NCI-H1092 treated with DMSO at 0.1 percent for 48 hours (cell line): ENCODE measurements at regions not wholly inside any gene's neighbourhood (a gene's known extent, or its start where the extent isn't known, plus 50 kb on each side); places are given as distances from the start of the nearest gene placed in this dataset.
"Not testable (repeated sequence)": the region's sequence is repeated elsewhere in the genome, so short reads cannot be mapped to it uniquely, and the experiment has no call there.

Experiments used
- DNase-seq: peaks from one replicate; lab custom pipeline; 2025; lab: John Stamatoyannopoulos, UW

DNA sequence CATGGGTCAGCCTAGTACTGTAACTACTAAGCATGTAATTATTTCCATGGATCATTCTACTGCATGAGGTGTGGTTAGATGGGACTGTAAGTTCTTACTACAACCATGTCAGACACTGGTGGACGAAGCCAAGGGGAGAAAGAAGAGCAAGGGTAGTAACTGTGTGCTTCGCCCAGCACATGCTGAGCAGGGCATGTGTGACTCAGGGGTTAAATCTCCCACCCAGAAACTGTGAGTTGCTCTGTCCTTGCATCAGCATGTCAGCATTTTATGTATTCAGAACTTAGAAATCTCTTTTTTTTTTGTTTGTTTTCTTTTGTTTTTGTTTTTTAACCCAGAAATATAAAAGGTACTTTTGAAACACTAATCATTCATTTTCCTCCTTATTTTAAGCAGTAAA is 436.6 kb upstream of the KLF12 start:
- DNase-seq, result no peak

DNA sequence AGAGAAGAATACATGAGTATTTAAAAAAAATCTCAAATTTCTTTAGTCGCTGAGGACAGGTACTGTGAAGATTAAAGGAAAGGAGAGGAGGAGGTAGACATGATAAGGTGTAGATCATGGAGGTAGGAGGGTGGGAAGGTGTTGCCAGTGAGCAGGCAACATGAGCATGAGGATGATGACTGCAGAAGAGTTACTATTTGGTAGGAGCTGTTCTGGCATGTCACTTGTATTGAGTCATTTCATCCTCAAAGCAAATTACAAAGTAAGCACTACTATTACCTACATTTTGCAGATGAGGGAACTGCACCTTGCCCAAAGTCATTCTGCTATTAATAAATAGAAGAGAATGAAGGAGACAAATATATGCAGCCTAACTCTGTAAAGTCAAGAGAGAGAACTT is 435.8 kb upstream of the KLF12 start:
- DNase-seq, result no peak

DNA sequence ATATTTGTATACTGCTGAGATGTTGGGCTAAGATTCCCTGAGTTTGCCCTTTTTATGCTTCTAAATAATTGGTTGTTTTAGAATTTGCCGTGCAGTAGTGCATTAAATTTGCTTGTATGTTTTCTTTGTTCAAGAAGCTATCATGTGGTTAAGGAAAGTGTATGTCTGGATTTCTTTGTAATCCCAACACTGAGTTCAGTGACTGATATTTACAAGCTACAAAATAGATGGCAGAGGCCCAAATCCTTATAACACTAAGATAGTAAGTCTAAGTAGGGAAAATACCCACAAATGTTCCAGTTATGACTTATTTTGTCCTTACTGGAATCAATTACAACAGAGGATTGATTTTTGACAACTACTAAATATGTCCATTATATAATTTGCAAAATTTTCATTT is 435.0 kb upstream of the KLF12 start:
- DNase-seq, result no peak

DNA sequence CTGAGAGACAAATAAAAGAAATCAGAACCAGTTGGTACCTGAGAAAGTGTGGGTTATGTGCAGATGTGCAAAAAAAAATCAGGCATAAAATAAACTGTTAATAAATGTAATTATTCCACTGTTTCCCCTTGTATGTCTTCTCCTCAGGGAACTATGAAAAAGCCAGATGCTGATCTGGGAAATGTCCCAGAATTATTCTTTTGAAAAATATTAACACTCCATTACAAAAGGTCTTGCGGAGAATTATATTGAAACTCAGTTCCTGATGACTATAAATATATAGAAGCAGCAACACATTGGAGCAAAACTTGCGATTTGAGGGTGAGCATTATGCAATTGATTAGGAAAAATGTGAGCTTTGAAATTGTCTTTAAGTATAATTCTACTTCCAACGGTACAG is 433.3 kb upstream of the KLF12 start:
- no peak for DNase-seq

DNA sequence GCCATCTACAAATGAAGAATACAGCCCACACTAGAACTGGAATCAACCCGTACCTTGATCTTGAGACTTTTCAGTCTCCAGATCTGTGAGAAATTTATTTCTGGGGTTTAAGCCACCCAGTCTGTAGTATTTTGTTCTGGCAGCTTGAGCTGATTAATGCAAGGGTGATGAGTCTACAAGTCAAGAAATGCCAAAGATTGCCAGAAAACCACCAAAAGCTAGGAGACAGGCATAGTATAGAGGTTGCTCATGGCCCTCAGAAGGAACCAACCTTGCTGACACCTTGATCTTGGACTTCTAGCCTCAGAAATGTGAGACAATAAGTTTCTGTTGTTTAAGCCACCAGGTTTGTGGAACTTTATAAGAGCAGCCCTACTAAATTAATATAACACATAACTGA is 428.2 kb upstream of the KLF12 start:
- DNase-seq, result no peak

DNA sequence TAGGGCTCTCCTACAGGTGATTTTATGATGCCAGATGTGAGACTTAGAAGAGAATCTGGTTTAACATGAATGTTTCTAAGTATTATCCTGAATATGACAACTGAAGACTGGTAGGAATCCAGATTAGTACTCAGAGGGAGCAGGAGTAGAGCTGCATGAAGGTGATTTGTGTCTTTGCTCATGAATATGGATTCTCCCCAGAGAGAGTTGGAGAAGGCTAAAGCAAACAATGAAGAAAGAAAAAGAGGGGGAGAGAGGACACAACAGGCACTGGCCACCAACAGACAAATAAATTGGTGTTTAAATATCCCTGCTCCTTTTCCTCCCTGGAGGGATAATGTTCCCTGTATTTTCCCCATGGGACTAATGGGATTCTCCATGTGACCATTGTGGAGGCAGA is 427.0 kb upstream of the KLF12 start:
- DNase-seq, result no peak

DNA sequence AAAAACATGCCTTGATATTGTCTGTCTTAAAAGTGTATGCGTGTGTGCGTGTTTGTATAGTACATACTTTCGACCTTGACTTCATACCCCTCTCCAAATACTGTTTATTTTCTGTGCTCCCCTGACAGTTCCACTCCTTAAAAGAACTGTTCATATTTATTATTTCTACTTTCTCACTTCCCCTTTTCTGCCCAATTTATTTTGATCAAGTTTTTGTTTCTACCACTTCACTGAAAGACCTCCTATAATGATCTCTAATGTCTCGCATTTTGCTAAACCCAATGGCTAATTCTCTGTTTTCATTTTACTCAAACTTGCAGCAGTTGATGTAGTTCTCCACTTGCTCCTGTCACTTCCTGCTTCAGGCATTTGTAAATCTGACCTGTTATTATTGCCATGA is 426.1 kb upstream of the KLF12 start:
- DNase-seq, result no peak

DNA sequence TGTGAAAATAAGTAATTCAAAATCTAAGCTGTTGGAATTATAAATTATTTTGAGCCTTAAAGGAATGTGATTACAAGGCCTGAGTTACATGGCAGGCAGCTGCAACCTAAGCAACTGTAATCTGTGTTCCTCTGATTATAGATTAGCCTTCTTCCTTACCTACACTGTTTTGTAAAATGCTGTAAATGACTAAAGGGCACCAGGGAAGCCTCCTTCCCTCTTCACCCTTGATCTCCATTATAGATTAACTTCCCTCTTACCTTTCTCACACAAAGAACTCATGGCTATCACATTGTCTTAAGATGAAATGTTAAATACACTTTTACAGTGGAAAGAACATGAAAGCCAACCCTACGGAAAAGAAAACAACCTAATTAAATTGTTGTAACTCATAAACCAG is 423.7 kb upstream of the KLF12 start:
- DNase-seq, result no peak

DNA sequence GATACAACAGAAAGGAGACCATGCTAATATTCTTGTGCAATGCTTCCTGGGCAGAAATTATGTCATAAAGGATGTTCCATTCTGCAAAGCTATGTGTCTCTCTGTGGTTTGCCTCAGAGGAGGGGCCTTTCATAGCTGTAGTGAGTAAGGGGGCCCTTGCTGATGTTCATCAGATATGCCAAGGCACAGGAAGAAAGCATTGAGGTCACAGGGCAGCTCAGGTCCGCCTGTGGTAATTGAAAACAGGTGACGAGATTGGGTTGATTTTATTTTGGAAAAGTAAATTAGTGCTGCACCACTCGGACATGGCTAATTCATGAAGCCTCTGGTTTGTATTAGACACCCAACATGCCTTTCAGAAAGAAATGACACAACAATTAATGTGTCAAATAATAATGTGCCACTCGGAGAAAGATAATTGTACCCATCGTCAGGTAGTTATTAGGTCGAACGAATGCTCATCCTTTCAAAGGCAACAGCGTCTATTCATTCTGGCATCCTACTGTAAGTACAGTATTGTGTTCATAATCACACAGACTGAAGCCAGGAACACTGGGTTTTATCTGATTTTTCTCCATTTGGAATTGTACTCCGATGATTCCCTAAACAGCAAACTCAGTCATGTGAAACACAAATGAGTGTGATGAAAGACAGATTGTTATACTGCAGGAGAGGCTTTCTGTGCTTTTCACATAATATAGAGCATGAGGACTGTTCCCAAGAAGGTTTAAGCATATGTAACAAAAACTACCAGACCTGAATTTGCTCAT is 421.6 kb upstream of the KLF12 start:
- no peak for DNase-seq

DNA sequence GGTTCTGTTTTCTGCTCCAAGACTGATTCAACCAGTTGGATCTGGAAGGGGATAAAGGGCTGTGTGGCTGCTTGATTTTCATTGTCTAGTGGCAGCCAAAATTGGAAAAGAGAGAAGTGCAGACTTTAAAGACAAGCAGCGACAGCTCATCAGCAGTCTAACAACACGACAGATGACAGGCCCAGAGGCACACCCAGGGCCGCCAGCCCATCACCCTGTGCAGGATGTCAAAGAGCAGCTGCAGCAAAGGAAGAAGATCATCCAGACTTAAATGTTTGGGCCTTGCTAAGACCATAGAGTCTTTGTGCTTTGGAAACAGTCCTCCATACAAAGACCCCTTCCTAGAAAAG is 421.0 kb upstream of the KLF12 start:
- DNase-seq, result no peak

DNA sequence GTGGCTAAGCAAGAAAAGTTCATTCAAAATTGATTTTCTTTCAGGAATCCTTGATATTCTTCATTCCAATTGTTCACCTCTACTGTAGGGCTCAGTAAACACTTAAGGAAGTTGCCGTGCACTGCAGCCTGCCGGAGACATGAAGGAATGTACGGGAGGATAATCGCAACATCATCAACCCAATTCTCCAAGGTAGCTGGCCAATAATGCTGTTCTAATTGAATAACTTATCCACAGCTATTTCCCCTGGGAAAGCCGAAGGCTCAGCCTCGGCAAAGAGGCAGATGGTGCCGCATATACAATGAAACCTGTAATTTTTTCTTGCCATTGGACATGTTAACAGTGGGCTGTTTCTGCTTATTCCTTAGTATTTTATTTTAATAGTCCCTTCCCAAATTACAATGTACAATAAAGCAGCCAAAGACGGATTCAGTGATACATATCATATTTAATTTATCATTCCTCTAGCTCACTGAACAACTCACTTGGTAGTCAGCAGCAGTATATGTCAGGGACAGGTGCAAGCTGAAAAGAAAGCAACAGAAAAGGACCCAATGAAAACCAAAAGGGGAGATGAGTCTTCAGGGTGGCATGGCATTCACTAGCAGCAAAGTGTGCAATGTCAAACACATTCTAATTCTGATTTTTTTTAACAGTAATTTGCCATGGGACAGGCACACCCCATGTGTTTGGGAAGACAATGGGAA is 420.5 kb upstream of the KLF12 start:
- DNase-seq, result no peak

DNA sequence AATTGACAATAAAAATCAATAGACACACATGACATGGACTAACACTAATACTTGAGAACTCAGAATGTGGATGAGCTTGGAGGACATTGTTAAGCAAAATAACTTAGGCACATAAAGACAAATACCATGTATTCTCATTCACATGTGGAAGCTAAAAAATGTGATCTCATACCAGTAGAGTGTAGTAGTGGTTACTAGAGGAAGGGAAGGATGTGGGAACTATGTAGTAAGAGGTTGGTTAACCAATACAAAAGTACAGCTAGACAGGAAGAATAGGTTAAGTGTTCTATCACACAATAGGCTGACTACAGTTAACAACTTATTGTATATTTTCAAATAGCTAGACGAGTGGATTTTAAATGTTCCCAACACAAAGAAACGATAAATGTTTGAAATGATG is 415.8 kb upstream of the KLF12 start:
- no peak for DNase-seq

DNA sequence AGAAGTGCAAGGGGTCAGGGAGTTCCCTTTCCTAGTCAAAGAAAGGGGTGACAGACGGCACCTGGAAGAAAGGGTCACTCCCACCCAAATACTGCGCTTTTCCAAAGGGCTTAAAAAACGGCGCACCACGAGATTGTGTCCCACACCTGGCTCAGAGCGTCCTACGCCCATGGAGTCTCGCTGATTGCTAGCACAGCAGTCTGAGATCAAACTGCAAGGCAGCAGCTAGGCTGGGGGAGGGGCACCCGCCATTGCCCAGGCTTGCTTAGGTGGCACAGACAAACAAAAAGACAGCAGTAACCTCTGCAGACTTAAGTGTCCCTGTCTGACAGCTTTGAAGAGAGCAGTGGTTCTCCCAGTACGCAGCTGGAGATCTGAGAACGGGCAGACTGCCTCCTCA is 402.4 kb upstream of the KLF12 start:
- not testable (repeated sequence) for DNase-seq

DNA sequence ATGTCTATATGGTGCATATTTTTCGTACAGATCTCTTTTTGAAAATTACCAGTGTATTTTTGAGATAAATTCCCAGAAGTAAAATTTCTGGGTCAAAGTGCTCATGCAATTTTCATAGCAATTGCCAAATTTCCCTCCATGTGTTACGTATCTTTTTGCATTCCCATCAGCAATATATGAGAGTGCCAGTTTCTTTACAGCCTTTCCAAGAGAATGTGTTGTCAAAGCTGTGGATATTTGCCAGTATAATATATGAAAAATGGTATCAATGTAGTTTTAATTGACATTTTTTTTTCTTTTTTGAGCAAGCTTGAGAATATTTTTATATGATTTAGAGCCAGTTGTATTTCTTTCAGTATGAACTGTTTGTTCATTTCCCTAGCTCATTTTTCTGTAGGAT is 399.0 kb upstream of the KLF12 start:
- DNase-seq, result no peak

DNA sequence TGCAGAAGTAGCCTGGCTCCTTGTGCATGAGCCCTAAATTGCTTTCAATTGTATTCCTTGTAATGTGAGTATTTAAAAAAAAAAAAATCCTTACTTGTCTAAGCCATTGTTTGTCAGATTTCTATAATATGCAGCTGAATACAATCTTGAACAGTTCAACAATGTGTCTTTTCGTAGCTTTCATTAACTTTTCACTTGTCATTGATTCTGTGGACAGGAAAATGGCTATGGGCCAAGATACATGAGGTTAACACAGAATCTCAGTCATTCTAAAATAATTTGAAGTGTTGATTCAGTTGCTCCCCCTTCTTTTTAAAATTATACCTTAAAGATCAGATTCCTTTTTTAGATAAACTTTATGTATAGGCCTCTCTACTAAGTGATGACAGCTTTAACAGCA is 395.8 kb upstream of the KLF12 start:
- no peak for DNase-seq

DNA sequence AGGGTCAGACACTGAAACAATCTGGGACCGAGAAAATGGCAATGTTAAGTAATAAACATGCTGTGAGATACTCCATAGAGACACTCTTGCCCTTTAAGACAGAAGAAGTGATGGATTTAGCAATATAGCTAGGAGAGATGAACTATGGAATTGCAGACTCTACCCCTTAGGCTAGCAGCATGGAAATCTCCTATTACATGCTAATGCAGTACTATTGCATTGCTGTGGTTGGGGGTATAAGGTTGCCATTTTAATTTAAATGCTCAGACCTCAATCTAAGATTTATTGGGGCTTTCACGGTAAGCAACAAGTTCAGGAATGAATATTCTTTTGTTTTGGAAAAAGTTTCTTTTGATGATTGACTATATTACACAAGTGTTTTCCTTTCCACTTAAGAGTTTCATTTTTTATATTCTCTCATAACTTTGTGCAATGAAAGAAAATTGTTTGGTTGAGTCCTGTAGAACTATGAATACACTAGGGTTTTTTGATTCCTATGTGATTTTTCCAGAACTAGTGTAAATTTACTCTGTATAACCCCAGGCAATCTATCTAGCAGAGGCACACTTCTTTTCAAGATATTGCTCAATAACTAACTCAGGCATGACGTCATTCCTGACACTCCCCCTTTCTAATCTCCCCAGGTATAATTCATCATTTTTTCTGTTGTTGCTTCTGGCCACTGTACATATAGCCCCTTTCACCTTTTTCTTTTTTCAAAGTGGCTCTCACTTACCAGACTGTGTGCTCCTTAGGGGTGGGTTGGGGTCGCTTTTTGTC is 394.7 kb upstream of the KLF12 start:
- DNase-seq, result no peak

DNA sequence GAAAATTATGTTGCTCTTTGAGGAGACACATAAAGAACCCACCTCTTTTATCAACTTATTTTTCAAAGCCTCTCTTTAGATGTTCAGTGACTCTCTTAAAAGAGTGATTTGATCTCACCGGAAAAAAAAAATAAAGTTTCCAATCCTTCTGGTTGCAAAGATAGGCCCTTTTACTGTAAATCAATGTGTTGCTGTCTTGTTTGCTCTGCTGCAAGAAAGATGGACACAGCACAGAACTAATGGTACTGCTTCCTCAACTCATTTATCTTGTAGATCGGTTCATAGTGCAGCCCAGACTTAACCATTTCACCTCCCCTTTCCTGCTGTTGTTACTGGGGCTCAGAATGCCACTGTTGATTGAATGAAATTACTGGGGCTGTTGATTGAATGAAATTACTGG is 388.9 kb upstream of the KLF12 start:
- no peak for DNase-seq

DNA sequence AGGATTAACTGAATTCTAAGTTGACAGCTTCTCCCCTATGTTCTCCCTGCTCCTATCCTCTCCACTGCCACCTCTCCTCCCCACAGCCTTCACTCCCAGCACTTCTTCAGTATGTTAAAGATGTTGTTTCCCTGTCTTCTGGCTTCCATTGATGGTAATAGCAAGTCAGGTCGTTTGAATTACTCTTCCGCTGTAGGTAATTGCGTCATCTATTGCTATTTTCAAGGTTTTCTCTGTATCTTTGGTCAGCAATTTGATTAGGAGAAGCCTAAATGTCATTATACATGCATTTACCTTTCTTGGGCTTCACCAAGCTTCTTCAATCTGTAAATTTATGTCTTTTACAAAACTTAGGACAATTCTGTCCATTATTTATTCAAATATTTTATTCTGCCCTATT is 377.3 kb upstream of the KLF12 start:
- DNase-seq, result no peak

DNA sequence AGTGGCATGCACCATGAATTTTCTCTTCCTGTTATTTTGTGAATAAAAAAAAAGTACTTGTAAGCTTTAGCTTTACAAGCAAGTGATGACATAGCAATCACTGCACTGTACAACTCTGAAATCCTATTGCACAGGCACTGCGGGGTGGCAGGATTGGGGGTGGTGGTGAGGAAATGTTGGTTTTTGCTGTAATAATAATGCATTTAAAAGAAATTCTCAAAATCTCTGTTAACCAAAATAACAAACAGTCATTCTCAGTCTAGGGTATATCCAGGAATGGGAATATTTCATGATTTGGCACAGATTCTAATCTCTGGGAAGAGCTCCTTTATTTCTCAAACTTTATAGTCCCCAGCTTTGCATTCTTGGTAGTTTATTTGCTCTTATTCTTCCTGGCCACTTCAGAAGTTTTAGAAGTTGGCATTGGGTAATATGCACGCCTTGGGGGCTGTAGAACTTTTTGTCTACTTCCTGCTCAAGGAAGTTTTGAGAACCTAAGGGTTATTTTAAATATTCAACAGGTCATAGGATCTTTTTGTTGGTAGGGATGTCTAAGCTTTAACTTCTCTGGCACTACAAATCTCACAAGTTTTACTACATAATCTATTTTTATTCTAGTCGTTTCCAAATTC is 353.0 kb upstream of the KLF12 start:
- DNase-seq, result no peak

DNA sequence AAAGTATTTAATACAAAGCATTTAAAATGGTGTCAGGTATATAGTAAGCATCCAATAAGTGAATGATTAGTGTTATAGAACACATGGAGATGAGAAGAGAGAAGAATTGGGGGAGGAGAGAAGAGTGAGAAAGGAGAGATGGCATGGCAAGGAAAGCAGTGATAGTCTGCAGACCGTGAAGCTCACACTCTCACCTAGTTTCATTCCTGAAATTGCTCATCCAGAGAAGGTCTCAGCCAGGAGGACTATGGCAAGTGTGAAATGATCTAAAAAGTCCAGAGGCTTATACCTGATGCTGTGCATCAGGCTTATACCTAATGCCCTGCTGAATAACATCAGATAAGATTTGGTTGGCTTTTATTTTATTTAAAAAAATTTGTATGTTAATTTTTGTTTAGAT is 351.6 kb upstream of the KLF12 start:
- DNase-seq, result no peak

DNA sequence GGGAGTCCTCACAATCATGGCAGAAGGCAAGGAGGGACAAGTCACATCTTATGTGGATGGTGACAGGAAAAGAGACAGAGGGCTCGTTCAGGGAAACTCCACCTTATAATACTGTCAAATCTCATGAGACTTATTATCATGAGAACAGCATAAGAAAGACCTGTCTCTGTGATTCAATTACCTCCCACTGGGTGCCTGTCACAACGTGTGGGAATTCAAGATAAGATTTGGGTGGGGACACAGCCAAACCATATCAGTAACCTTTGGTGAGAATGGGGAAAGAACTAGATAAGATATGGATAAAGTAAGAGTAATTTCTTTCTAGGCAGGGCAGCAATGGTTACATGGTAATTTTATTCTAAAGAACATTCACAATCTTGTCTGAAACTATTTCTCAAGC is 344.9 kb upstream of the KLF12 start:
- DNase-seq, result no peak

DNA sequence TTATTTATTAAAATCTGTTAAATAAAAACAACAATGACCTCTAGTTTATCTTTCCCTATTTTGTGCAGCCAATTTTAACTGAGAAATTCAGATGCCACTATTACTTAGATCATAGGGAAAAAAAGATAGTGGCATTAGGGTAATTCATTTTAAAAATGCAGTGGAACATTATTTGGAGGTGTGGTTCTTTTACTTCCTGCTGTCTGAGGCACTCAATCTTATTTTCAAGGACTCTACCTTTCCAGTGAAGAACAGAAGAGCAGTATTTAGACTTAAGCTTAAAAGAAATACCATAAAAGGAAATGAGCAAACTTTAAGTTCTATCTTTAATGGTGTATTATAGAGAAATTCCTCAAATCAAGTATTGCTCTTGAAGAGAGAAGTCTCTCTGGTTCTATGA is 342.6 kb upstream of the KLF12 start:
- no peak for DNase-seq

DNA sequence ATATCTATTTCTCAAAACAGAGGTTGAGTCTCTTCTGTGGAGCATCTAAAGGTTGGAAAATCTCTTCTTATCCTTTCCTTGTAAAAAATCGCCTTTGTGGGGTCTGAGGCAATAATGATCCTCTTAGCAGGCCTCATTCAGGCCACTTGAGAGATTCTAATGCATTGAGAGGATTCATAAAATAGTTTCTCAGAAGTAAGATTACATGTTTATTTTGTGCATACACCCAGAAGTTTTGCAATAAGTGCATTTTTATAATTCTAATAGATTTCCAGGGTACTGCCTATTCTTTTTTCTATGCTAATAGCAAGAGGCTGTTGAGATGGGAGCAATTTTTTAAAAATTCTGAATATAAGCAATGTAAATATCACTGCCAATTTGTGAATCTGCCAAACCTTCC is 342.2 kb upstream of the KLF12 start:
- no peak for DNase-seq
